ENCODE measurements at regions not wholly inside any gene's neighbourhood (a gene's known extent, or its start where the extent isn't known, plus 50 kb on each side); places are given as distances from the start of the nearest gene placed in this dataset.

DNA sequence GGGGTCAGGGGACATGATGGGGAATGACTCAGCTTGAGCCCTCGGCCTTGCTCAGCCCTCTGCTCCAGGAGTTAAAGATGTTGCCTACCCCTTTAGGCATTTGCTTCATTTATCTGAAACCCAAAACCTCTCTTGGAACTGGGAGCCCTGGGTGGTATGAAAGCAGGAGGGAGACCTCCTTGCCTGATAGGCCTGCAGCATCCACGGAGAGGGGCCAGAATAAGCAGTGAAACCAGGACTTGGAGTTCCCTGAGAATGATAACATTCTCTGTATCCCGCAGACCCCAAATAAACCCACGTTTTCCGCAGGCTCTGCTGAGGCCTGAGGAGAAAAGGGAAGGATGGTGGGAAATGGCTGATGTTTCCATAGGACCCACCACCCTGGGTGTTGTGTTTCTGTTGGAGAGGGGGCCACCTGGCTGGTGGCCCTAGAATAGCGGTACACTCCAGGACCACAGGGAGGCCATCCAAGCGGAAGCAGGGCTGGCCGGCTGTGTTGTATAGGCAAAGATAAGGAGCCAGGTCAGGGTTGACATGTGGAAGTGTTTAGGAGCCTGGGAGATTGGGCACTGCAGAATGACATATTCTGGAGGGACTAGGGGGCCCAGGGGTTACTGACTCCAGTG lies 77.4 kb downstream of the FOXD2 start:
- TF ChIP-seq, protein P1, sequence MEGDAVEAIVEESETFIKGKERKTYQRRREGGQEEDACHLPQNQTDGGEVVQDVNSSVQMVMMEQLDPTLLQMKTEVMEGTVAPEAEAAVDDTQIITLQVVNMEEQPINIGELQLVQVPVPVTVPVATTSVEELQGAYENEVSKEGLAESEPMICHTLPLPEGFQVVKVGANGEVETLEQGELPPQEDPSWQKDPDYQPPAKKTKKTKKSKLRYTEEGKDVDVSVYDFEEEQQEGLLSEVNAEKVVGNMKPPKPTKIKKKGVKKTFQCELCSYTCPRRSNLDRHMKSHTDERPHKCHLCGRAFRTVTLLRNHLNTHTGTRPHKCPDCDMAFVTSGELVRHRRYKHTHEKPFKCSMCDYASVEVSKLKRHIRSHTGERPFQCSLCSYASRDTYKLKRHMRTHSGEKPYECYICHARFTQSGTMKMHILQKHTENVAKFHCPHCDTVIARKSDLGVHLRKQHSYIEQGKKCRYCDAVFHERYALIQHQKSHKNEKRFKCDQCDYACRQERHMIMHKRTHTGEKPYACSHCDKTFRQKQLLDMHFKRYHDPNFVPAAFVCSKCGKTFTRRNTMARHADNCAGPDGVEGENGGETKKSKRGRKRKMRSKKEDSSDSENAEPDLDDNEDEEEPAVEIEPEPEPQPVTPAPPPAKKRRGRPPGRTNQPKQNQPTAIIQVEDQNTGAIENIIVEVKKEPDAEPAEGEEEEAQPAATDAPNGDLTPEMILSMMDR (IDR thresholded peaks at IDR 0.05) = no peak
- TF ChIP-seq POLR2A (IDR thresholded peaks at IDR 0.05) = no peak
